Adrenal gland (tissue), 5 donors: ENCODE measurements at regions not wholly inside any gene's neighbourhood (a gene's known extent, or its start where the extent isn't known, plus 50 kb on each side); places are given as distances from the start of the nearest gene placed in this dataset.

Source experiments
- POLR2A ChIP-seq, 2 donors: fragments of 450-650 bp; IDR thresholded peaks; one replicate each; pipeline ENCODE4 v1.6.1; 2017; ENCODE audit warnings: antibody characterized with exemption in 2 of 2, mild to moderate bottlenecking in 2 of 2, moderate library complexity in 1 of 2
- TF ChIP-seq, protein P1 (sequence below), 6 experiments: fragments of 450-650 bp in 4 of 6; fragments of 200-600 bp in 2 of 6; sonication (generic) in 1 of 6; IDR thresholded peaks; 1 replicate in 5 of 6; 2 replicates in 1 of 6; pipeline versions ENCODE4 v1.5.1 to v1.8.0; 2016 to 2021; ENCODE audit warnings: antibody characterized with exemption in 6 of 6, mild to moderate bottlenecking in 2 of 6, moderate library complexity in 1 of 6
- donor health status: DM: no; HTN: no; CAD: no.

DNA sequence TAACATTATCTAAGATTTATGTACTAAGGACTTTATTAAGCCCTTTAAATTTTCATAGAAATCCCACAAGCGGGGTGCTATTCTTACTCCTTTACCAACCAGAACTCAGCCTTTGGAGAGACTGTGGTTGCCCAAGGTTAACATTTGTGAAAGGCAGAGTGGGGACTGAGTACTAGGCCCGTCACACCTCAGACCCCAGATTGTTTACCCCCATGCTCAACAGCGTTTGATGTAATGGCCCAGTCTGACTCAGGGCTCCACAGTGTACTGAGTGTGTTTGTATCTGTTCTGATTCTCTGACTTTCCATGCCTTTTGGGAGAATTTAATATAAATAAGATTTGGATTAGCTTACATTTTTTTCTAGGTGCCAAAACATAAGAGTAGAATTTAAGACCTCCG lies 110.0 kb downstream of the GAS1 start:
- no peak for TF ChIP-seq POLR2A (IDR thresholded peaks at IDR 0.05)
- TF ChIP-seq, protein P1, sequence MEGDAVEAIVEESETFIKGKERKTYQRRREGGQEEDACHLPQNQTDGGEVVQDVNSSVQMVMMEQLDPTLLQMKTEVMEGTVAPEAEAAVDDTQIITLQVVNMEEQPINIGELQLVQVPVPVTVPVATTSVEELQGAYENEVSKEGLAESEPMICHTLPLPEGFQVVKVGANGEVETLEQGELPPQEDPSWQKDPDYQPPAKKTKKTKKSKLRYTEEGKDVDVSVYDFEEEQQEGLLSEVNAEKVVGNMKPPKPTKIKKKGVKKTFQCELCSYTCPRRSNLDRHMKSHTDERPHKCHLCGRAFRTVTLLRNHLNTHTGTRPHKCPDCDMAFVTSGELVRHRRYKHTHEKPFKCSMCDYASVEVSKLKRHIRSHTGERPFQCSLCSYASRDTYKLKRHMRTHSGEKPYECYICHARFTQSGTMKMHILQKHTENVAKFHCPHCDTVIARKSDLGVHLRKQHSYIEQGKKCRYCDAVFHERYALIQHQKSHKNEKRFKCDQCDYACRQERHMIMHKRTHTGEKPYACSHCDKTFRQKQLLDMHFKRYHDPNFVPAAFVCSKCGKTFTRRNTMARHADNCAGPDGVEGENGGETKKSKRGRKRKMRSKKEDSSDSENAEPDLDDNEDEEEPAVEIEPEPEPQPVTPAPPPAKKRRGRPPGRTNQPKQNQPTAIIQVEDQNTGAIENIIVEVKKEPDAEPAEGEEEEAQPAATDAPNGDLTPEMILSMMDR (IDR thresholded peaks at IDR 0.05): no peak
